Activated T-helper 1 cell treated with anti-CD3 and anti-CD28 coated beads, Interleukin-12 subunit alpha, Interleukin-12 subunit beta, Interleukin-2, Interleukin-4 antibody, amounts not matched to agents 30 ng/mL and 10 ng/mL and 1 ng/mL, durations not matched to agents 14 hours and 24 hours and 36 hours (primary cell): ENCODE measurements at regions not wholly inside any gene's neighbourhood (a gene's known extent, or its start where the extent isn't known, plus 50 kb on each side); places are given as distances from the start of the nearest gene placed in this dataset.
"Not testable (repeated sequence)": the region's sequence is repeated elsewhere in the genome, so short reads cannot be mapped to it uniquely, and the experiment has no call there.

Source experiments
- DNase-seq: peaks from one replicate; pipeline ENCODE4 v3.0.0; 2021; ENCODE audit warnings: low spot score
- H3K27ac Mint-ChIP-seq: one replicate; pipeline ENCODE4 v1.8.0; 2021; ENCODE audit warnings: mild to moderate bottlenecking, mixed read lengths
- H3K27me3 Mint-ChIP-seq: one replicate; pipeline ENCODE4 v1.8.0; 2022; ENCODE audit warnings: mild to moderate bottlenecking, moderate library complexity, mixed read lengths; ENCODE audit not compliant: insufficient read depth
- H3K36me3 Mint-ChIP-seq: one replicate; pipeline ENCODE4 v1.8.0; 2021; ENCODE audit warnings: low read depth, mixed read lengths
- H3K4me1 Mint-ChIP-seq: one replicate; pipeline ENCODE4 v1.8.0; 2021; ENCODE audit warnings: low read depth, mixed read lengths
- H3K4me3 Mint-ChIP-seq: one replicate; pipeline ENCODE4 v1.8.0; 2021; ENCODE audit warnings: mild to moderate bottlenecking, moderate library complexity, mixed read lengths
- H3K9me3 Mint-ChIP-seq: one replicate; pipeline ENCODE4 v1.8.0; 2021; ENCODE audit warnings: mixed read lengths
- intact Hi-C: fragments of 100-400 bp; cut with micrococcal nuclease; formaldehyde crosslinking; loops from one replicate; pipeline ENCODE4 v1.15.1; 2024

DNA sequence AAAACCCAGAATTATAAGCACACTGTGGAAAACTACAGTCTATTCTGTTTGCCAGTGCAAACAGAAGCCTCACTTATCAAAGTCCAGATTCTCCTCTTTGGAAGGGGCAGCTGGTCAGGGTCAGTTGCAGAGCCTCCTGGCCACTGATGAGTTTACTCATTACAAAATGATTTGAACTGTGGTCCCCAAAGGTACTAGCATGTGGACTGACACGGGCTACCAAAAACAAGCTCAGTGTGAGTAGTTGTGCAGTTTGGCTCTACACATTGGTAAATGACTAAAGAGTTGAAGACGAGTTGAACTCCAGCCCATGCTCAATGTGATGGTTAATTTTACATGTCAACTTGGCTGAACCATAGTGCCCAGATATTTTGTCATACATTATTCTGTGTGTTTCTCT lies 221.5 kb downstream of the ZIC4 start:
- Mint-ChIP-seq H3K36me3 (no peaks in the 10 kb centered on the region), H3K9me3 (no peaks in the 10 kb centered on the region), H3K4me3 (no peak overlapping the region), H3K4me1 (no peaks in the 10 kb centered on the region), H3K27ac (no peak overlapping the region), H3K27me3 (no peaks in the 10 kb centered on the region)
- intact Hi-C loops = no loop called here
- no peak for DNase-seq

GRCh38 chr3:147173257-147173656 lies 233.1 kb downstream of the ZIC4 start:
- Mint-ChIP-seq H3K4me1 (no peaks in the 10 kb centered on the region), H3K27me3 (no peaks in the 10 kb centered on the region)
- intact Hi-C loops = no loop called here

GRCh38 chr3:147162743-147163142 lies 243.6 kb downstream of the ZIC4 start:
- H3K36me3 Mint-ChIP-seq = no peaks in the 10 kb centered on the region
- intact Hi-C loops = no loop called here
- no peak overlapping the region for H3K27ac Mint-ChIP-seq
- H3K4me1 Mint-ChIP-seq = no peaks in the 10 kb centered on the region
- DNase-seq = no peak
- H3K27me3 Mint-ChIP-seq = no peaks in the 10 kb centered on the region
- H3K9me3 Mint-ChIP-seq = peaks cover 3% of the 10 kb centered on the region
- H3K4me3 Mint-ChIP-seq = no peak overlapping the region

More at GRCh38 chr3:147173257-147173656, 233.1 kb downstream of the ZIC4 start:
- H3K36me3 Mint-ChIP-seq = no peaks in the 10 kb centered on the region
- no peak overlapping the region for H3K27ac Mint-ChIP-seq
- H3K4me3 Mint-ChIP-seq = no peak overlapping the region
- no peaks in the 10 kb centered on the region for H3K9me3 Mint-ChIP-seq
- no peak for DNase-seq

- no peaks in the 10 kb centered on the region for H3K4me1 Mint-ChIP-seq
- intact Hi-C loops = no loop called here
These were observed 244.5 kb downstream of the ZIC4 start for GRCh38 chr3:147161833-147162232.

DNA sequence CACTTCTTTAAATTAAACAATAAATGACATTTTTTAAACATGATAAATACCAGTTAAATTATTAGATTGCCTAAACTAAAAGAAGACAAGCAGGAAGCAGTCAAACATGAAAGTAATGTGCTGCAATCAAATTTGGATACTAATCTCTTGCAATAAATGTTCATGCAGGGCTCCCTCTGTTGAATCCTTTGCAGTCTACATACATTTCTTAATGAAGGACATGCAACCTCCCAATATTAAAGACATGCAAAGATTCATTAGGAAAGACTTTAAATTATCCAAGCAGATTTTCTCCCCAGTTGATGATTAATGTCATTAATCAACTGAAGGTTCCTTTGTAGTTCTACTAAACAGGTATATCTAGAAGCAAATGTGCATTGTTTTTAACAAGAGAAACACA lies 245.4 kb downstream of the ZIC4 start:
- H3K27ac Mint-ChIP-seq = no peak overlapping the region
- no peaks in the 10 kb centered on the region for H3K27me3 Mint-ChIP-seq
- H3K4me3 Mint-ChIP-seq = no peak overlapping the region
- H3K4me1 Mint-ChIP-seq = no peaks in the 10 kb centered on the region
- H3K36me3 Mint-ChIP-seq = no peaks in the 10 kb centered on the region
- peaks cover 5% of the 10 kb centered on the region for H3K9me3 Mint-ChIP-seq
- DNase-seq = no peak
- intact Hi-C loops = no loop called here

More at GRCh38 chr3:147161833-147162232, 244.5 kb downstream of the ZIC4 start:
- Mint-ChIP-seq H3K9me3 (peaks cover 3% of the 10 kb centered on the region), H3K36me3 (no peaks in the 10 kb centered on the region), H3K27me3 (no peaks in the 10 kb centered on the region), H3K4me3 (no peak overlapping the region), H3K27ac (no peak overlapping the region)
- DNase-seq = no peak

DNA sequence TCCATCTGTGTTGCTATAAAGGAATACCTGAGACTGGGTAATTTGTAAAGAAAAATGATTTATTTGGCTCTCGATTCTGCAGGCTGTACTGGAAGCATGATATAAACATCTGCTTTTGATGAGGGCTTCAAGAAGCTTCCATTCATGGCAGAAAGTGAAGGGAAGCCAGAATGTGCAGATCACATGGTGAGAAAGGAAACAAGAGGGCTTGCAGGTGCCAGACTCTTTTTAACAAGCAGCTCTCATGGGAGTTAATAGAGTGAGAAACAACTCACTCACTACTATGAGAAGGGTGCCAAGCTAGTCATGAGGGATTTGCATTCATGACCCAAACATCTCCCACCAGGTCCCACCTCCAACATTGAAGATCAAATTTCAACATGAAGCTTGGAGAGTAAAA lies 247.2 kb downstream of the ZIC4 start:
- Mint-ChIP-seq H3K4me1 (no peaks in the 10 kb centered on the region), H3K27ac (no peak overlapping the region), H3K4me3 (no peak overlapping the region), H3K9me3 (peaks cover 7% of the 10 kb centered on the region), H3K27me3 (no peaks in the 10 kb centered on the region), H3K36me3 (no peaks in the 10 kb centered on the region)
- DNase-seq = no peak
- intact Hi-C loops = no loop called here

GRCh38 chr3:147157631-147158030 lies 248.7 kb downstream of the ZIC4 start:
- H3K36me3 Mint-ChIP-seq = no peaks in the 10 kb centered on the region
- peaks cover 7% of the 10 kb centered on the region for H3K9me3 Mint-ChIP-seq
- H3K27me3 Mint-ChIP-seq = no peaks in the 10 kb centered on the region
- no peak overlapping the region for H3K27ac Mint-ChIP-seq
- intact Hi-C loops = no loop called here
- H3K4me3 Mint-ChIP-seq = no peak overlapping the region
- H3K4me1 Mint-ChIP-seq = no peaks in the 10 kb centered on the region
- DNase-seq = no peak

- intact Hi-C loops, H3K27me3 Mint-ChIP-seq, H3K36me3 Mint-ChIP-seq, H3K4me1 Mint-ChIP-seq, H3K4me3 Mint-ChIP-seq, H3K27ac Mint-ChIP-seq, DNase-seq, H3K9me3 Mint-ChIP-seq: not testable (repeated sequence)
These were observed 251.4 kb downstream of the ZIC4 start for GRCh38 chr3:147154988-147155387.

DNA sequence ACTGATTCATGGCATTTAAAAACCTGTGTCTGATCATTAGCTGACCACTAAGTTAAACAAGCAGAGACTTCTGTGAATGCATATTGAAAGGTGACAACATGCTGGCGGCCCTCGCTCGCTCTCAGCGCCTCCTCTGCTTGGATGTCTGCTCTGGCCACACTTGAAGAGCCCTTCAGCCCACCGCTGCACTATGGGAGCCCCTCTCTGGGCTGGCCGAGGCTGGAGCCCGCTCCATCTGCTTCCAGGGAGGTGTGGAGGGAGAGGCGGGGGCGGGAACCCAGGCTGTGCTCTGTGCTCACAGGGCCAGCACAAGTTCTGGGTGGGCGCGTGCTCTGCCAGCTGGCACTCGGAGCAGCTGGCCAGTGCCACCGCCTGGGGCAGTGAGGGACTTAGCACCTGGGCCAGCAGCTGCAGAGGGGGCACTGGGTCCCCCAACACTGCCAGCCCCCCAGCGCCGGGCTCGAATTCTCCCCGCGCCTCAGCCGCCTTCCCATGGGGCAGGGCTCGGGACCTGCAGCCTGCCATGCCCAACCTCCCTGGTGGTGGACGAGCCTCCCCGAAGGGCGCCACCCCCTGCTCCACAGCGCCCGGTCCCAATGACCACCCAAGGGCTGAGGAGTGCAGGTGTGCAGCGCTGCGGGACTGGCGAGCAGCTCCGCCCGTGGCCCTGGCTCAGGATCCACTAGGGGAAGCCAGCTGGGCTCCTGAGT lies 252.4 kb downstream of the ZIC4 start:
- intact Hi-C loops = no loop called here
- peaks cover 5% of the 10 kb centered on the region for H3K9me3 Mint-ChIP-seq
- H3K36me3 Mint-ChIP-seq = no peaks in the 10 kb centered on the region
- H3K27me3 Mint-ChIP-seq = no peaks in the 10 kb centered on the region
- no peak overlapping the region for H3K4me3 Mint-ChIP-seq
- H3K27ac Mint-ChIP-seq = no peak overlapping the region
- H3K4me1 Mint-ChIP-seq = no peaks in the 10 kb centered on the region
- DNase-seq = no peak

GRCh38 chr3:147152476-147152875 lies 253.9 kb downstream of the ZIC4 start:
- Mint-ChIP-seq H3K4me1 (no peaks in the 10 kb centered on the region), H3K4me3 (no peak overlapping the region), H3K27me3 (no peaks in the 10 kb centered on the region), H3K36me3 (no peaks in the 10 kb centered on the region), H3K9me3 (peaks cover 4% of the 10 kb centered on the region), H3K27ac (no peak overlapping the region)
- DNase-seq = no peak
- intact Hi-C loops = no loop called here

GRCh38 chr3:147141516-147142288 lies 264.6 kb downstream of the ZIC4 start:
- intact Hi-C loops = no loop called here
- H3K9me3 Mint-ChIP-seq = peaks cover 7% of the 10 kb centered on the region
- H3K27me3 Mint-ChIP-seq = no peaks in the 10 kb centered on the region
- H3K36me3 Mint-ChIP-seq = no peaks in the 10 kb centered on the region
- no peak overlapping the region for H3K4me3 Mint-ChIP-seq
- H3K27ac Mint-ChIP-seq = no peak overlapping the region
- no peaks in the 10 kb centered on the region for H3K4me1 Mint-ChIP-seq
- DNase-seq = no peak

- intact Hi-C loops = no loop called here
- DNase-seq = no peak
- H3K4me1 Mint-ChIP-seq = no peaks in the 10 kb centered on the region
These were observed 267.0 kb downstream of the ZIC4 start for GRCh38 chr3:147139341-147139740.

GRCh38 chr3:147132168-147132567 lies 274.2 kb downstream of the ZIC4 start:
- intact Hi-C loops = no loop called here
- no peaks in the 10 kb centered on the region for H3K4me1 Mint-ChIP-seq
- peaks cover 8% of the 10 kb centered on the region for H3K9me3 Mint-ChIP-seq
- H3K36me3 Mint-ChIP-seq = no peaks in the 10 kb centered on the region
- H3K27me3 Mint-ChIP-seq = no peaks in the 10 kb centered on the region
- no peak overlapping the region for H3K27ac Mint-ChIP-seq
- DNase-seq = no peak
- H3K4me3 Mint-ChIP-seq = no peak overlapping the region

More at GRCh38 chr3:147139341-147139740, 267.0 kb downstream of the ZIC4 start:
- H3K27ac Mint-ChIP-seq = no peak overlapping the region
- H3K9me3 Mint-ChIP-seq = peaks cover 6% of the 10 kb centered on the region
- H3K4me3 Mint-ChIP-seq = no peak overlapping the region
- no peaks in the 10 kb centered on the region for H3K27me3 Mint-ChIP-seq
- H3K36me3 Mint-ChIP-seq = no peaks in the 10 kb centered on the region
